HL-60 (cell line): ENCODE measurements at regions not wholly inside any gene's neighbourhood (a gene's known extent, or its start where the extent isn't known, plus 50 kb on each side); places are given as distances from the start of the nearest gene placed in this dataset.

Experiments used
- CTCF ChIP-seq: IDR thresholded peaks from one replicate; pipeline ENCODE4 v1.5.1; 2011; ENCODE audit warnings: low read length, control low read depth, inconsistent platforms; ENCODE audit not compliant: insufficient read depth
- POLR2AphosphoS5 ChIP-seq: IDR thresholded peaks from 2 replicates; pipeline ENCODE4 v1.6.1; 2012; ENCODE audit warnings: low read depth

GRCh38 chr14:104295681-104296387 lies 157.4 kb downstream of the KIF26A start:
- TF ChIP-seq CTCF: no peak
- no peak for TF ChIP-seq POLR2AphosphoS5
